Hematopoietic multipotent progenitor cell treated with erythropoietin and hydrocortisone succinate and interleukin-3 and kit ligand, for 4 days (in vitro differentiated cells): ENCODE measurements at regions not wholly inside any gene's neighbourhood (a gene's known extent, or its start where the extent isn't known, plus 50 kb on each side); places are given as distances from the start of the nearest gene placed in this dataset.
"Not testable (repeated sequence)": the region's sequence is repeated elsewhere in the genome, so short reads cannot be mapped to it uniquely, and the experiment has no call there.

Experiments used
- DNase-seq: peaks from one replicate; pipeline ENCODE4 v3.0.0-alpha.2; 2015

DNA sequence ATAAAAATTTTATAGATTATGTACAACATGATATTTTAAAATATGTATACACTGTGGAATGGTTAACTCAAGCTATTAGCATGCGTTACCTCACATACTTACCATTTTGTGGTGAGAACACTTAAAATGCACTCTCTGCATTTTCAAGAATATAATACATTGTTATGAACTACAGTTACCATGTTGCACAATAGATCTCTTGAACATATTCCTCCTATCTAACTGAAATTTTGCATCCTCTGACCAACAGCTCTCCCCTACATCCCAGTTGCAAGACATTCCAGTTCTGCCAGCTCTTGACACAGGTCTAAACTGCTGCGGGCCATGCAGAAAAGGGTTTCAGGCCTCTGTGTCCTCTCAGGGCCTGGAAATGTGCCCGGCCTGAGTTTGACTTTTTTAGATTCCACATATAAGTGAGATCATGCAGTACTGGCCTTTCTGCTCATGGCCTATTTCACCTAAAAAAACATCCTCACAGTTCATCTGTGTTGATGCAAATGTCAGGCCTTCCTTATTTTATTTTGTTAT is 113.7 kb downstream of the CDCA7 start:
- DNase-seq, result no peak

GRCh38 chr2:173472112-173472511 is 117.4 kb downstream of the CDCA7 start:
- no peak for DNase-seq

DNA sequence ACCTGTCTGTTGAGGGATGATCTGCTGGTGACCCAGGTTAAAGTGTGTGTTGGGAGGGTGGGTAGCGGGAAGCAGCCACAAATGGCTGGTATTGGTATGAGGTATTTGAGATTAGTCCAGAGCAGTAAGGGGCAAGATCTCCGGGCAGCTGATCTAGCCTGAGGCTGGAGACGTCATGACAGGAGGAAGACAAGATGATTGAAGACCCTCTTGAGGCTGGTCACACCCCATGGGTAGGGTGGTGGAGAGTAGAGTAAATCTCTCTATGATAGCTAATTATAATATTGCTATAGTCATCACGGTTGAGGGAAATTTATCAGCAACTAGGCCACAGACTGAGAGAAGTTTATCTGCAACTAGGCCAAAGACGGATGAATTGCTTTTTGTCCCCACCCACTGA is 128.5 kb downstream of the CDCA7 start:
- no peak for DNase-seq

- DNase-seq, result no peak
Measured at GRCh38 chr2:173488861-173489260, 134.2 kb downstream of the CDCA7 start.

DNA sequence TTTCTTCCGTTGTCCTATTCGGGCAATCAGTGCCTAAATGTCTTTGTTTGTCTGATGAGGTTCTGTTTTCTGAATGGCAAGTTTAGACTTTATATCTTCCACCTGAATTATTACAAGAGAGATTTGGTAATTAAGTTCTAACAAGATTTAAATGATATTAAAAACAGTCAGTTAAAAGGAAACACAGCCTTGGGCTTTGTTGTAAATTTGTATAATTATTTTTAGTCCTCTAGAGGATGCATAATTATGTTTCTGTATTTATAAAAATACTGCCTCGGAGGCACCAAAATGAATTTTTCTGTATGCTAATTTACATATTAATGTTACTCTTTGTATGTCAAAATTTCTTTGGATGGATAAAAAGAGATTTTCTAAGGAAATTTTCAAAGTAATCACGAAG is 136.7 kb downstream of the CDCA7 start:
- DNase-seq, result no peak

- DNase-seq, result no peak
Measured at GRCh38 chr2:173493874-173494273, 139.2 kb downstream of the CDCA7 start.

DNA sequence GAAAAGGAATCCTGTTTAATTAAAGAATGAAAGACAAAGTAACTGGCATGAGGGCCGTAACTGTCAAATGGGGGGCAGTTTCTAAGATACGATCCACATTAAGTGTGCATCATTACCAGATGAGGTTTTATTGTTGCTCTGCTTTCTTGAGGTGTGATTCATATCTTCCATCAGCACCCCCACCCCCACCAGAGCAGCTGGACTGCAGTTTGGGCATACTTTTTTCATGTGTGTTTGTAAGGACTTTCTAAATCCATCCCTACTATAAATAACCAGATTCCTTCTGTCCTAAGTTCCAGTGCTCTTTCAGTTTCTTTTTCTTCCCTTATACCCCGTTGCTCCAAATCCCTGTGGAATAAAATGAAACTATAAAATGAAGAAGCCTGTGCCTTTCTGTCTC is 142.1 kb downstream of the CDCA7 start:
- DNase-seq, result no peak

GRCh38 chr2:173500953-173501352 is 146.3 kb downstream of the CDCA7 start:
- DNase-seq, result no peak

- DNase-seq, result no peak
Measured at GRCh38 chr2:173502296-173502695, 147.6 kb downstream of the CDCA7 start.

GRCh38 chr2:173511357-173511756 is 156.7 kb downstream of the CDCA7 start:
- no peak for DNase-seq

DNA sequence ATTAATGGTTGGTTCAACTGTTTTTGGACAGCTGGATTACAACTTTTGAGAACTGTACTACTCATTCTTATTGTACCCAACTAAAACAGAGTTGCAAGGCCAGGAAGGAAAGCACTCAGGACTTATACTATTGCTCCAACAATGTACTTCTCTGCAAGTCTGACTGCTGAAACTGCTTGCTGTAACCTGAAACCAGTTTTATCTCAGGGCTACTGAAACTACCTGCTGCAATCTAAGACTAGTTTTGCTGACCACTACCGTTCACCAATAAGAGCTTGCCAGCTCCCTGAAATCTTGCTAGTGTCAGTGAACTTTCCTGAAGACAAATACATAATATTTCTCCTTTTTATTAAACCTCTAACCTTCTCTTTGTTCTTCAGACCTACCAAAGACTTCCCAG is 157.3 kb downstream of the CDCA7 start:
- no peak for DNase-seq

DNA sequence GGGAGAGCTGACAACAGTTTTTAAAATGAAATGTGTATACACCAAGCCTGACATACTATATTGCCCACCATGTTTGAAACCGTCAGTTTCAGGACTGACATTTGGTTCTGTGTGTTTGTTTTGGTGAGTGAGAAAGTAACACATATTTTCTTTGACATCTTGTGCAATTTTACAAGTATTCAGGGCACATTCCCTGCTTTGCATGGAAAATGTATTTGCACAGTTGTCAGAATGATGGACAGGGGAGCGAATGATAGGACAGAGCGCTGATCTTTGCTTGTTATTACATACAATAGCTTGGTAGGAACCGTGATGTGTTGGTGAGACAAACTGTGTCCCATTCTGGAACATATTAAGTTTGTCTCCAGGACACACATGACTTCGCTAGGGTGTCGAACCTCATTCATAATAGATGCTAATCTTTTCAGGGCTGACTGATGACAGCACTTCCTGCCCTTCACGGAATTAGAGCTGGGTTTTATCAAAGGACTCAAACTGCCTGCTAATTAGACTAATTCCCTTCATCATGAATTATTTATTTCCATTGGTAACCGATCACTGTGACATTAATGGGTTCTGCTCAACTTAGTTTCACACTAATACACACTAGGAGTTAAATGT is 158.5 kb downstream of the CDCA7 start:
- no peak for DNase-seq

GRCh38 chr2:173520918-173521317 is 166.2 kb downstream of the CDCA7 start:
- DNase-seq, result no peak

GRCh38 chr2:173521450-173522192 is 166.9 kb downstream of the CDCA7 start:
- no peak for DNase-seq

DNA sequence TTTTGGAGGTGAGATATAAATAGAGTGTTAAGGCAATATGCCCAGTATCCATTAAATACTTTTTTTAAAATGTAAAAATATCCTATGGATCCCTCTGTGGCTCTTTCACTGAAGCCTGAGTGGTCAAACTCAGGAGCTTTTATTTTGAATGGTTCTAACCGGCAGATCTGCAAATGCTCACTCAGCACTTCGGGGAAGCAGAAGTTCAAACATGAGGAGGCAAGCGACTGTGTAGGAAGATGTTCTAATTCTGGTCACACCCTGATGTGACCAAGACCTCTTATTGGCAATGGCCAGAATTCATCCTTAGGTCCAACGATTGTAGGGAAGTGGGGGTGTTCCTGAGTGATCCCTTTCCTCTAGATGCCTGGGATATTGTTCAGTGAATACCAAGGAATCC is 168.8 kb downstream of the CDCA7 start:
- peak; percentile 3 for DNase-seq

- DNase-seq, result peak; percentile 13
Measured at GRCh38 chr2:173524256-173524955, 169.7 kb downstream of the CDCA7 start.

DNA sequence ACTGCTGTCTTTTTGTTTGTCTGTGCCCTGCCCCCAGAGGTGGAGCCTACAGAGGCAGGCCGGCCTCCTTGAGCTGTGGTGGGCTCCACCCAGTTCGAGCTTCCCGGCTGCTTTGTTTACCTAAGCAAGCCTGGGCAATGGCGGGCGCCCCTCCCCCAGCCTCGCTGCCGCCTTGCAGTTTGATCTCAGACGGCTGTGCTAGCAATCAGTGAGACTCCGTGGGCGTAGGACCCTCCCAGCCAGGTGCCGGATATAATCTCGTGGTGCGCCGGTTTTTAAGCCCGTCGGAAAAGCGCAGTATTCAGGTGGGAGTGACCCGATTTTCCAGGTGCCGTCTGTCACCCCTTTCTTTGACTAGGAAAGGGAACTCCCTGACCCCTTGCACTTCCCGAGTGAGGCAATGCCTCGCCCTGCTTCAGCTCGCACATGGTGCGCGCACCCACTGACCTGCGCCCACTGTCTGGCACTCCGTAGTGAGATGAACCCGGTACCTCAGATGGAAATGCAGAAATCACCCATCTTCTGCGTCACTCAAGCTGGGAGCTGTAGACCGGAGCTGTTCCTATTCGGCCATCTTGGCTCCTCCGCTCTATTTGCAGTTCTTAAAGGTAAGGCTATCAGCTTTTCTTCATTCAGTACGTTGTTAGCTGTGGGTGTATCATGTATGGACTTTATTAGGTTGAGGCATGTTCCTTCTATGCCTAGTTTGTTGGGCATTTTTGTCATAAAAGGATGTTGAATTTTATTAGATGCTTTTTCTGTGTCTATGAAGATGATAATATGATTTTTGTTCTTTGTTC is 178.3 kb downstream of the CDCA7 start:
- DNase-seq, result not testable (repeated sequence)

GRCh38 chr2:173537694-173538093 is 183.0 kb downstream of the CDCA7 start:
- DNase-seq, result no peak

- no peak for DNase-seq
Measured at GRCh38 chr2:173539615-173540014, 184.9 kb downstream of the CDCA7 start.

GRCh38 chr2:173544641-173545363 is 190.1 kb downstream of the CDCA7 start:
- no peak for DNase-seq

DNA sequence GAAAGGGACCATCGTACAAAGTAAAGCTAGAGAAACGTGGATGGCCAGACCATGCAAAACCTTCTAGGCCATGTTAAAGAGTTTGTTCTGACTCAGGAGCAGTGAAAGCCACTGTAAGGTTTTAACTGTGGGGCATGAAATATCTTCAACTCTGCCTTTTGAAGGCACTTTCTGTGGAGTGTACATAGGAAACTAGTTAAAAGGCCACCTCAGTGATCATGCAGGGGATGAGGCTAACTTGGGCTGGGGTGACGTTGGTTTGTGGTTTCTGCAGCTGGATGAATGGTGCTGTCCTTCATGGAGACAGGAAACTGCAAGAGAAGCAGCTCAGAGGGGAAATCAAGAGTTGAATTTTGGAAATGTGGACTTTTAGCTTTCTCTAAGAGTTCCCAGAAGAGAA is 190.7 kb downstream of the CDCA7 start:
- DNase-seq, result peak; percentile 38

DNA sequence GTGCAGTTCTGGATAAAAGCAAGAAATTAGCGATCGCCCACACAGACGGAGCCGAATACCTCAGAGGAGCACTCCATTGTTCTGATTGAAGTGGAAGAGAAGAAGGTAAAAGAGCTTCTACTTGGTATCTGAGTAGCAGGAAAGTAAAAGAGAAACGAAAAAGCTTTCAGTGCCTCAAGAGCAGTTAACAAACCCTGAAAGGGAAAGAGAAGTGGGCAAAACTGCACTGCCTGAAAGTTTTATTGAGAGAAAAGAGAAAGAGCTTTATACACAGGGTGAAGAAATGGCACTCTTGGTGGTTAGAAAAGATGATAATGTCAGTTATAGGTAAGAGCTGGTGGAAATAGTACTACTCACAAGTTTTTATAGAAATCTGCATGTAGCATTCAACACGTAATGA is 192.8 kb downstream of the CDCA7 start:
- DNase-seq, result no peak
